ENCODE measurements at regions not wholly inside any gene's neighbourhood (a gene's known extent, or its start where the extent isn't known, plus 50 kb on each side); places are given as distances from the start of the nearest gene placed in this dataset.

DNA sequence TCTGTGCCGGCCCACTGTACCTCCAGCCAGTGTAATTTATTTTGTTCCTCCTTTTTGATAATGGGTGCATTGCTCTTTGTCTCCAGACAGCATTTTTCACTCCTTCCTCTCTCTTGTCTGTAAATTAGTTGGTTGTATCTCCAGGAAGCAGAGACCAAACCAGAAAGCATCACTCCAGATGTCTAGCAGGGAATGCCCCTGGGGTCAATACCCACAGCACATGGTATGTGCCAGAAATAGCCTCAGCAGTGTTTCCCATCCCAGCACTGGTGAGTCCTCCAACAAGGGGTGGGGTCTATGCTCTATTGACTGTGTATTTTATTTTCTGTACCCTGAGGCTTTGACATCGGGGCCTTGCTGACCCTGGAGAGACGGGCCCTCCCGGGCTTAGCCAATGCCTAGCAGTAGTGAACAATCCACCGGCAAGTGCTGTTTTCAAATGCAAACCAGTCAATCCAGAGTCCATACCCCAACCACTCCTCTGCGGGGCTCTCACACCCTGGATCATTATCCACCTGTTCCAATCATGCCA, 50.2 kb upstream of the FZD10 start (continued):
- no peak for TF ChIP-seq MAX (IDR thresholded peaks at IDR 0.05)
- TF ChIP-seq SIN3A (conservative IDR thresholded peaks at IDR 0.05 in 1 of 2, IDR thresholded peaks at IDR 0.05 in 1 of 2; ENCODE audit: low read depth in 1 of 2, low read length in 2 of 2): no peak
- no peak for TF ChIP-seq EZH2 (IDR thresholded peaks at IDR 0.05; ENCODE audit: low read depth, low read length, severe bottlenecking)
- TF ChIP-seq GABPA (IDR thresholded peaks at IDR 0.05; ENCODE audit: borderline replicate concordance, insufficient read depth, low read length): no peak
- TF ChIP-seq KDM5A (IDR thresholded peaks at IDR 0.05; ENCODE audit: low read length): no peak
- no peak for TF ChIP-seq CREB1 (IDR thresholded peaks at IDR 0.05)

Data from H1 (cell line).